MM.1S (cell line): ENCODE measurements at regions not wholly inside any gene's neighbourhood (a gene's known extent, or its start where the extent isn't known, plus 50 kb on each side); places are given as distances from the start of the nearest gene placed in this dataset.

Experiments used
- DNase-seq: peaks from one replicate; pipeline ENCODE4 v3.0.0-alpha.2; 2015
- H2AFZ ChIP-seq: fragments of 300-600 bp; sonication (generic); 2 replicates; pipeline ENCODE4 v1.6.0; 2016; ENCODE audit warnings: antibody characterized with exemption, low read length
- H3F3A ChIP-seq: fragments of 300-600 bp; sonication (generic); 2 replicates; pipeline ENCODE4 v1.6.1; 2016; ENCODE audit warnings: mild to moderate bottlenecking, antibody characterized with exemption, low read length, moderate library complexity, mixed read lengths; ENCODE audit not compliant: insufficient read depth
- H3K27ac ChIP-seq: fragments of 300-600 bp; sonication (generic); 2 replicates; pipeline ENCODE4 v1.5.1; 2016; ENCODE audit warnings: mild to moderate bottlenecking, low read length
- H3K27me3 ChIP-seq: fragments of 300-600 bp; sonication (generic); replicated peaks from 2 replicates; pipeline ENCODE4 v1.6.0; 2016; ENCODE audit warnings: low read length; ENCODE audit not compliant: insufficient read depth
- H3K36me3 ChIP-seq: fragments of 300-600 bp; sonication (generic); replicated peaks from 2 replicates; pipeline ENCODE4 v1.6.1; 2016; ENCODE audit warnings: mild to moderate bottlenecking, low read length, mixed read lengths; ENCODE audit not compliant: insufficient read depth
- H3K4me1 ChIP-seq: fragments of 300-600 bp; sonication (generic); 2 replicates; pipeline ENCODE4 v1.6.1; 2016; ENCODE audit warnings: low read length, mixed read lengths
- H3K4me2 ChIP-seq: fragments of 300-600 bp; sonication (generic); 2 replicates; pipeline ENCODE4 v1.6.0; 2016; ENCODE audit warnings: low read depth, low read length
- H3K4me3 ChIP-seq: fragments of 300-600 bp; sonication (generic); 2 replicates; pipeline ENCODE4 v1.5.1; 2016; ENCODE audit warnings: low read length, mixed read lengths
- H3K79me2 ChIP-seq: fragments of 300-600 bp; sonication (generic); 2 replicates; pipeline ENCODE4 v1.6.1; 2016; ENCODE audit warnings: mixed run types, low read length, mixed read lengths
- H3K9ac ChIP-seq: fragments of 300-600 bp; sonication (generic); 2 replicates; pipeline ENCODE4 v1.6.1; 2016; ENCODE audit warnings: low read length, mixed read lengths
- H3K9me2 ChIP-seq: fragments of 300-600 bp; sonication (generic); replicated peaks from 2 replicates; pipeline ENCODE4 v1.6.1; 2016; ENCODE audit warnings: mild to moderate bottlenecking, low read length, mixed read lengths; ENCODE audit not compliant: insufficient read depth
- H3K9me3 ChIP-seq: fragments of 300-600 bp; sonication (generic); replicated peaks from 2 replicates; pipeline ENCODE4 v1.6.1; 2016; ENCODE audit warnings: mild to moderate bottlenecking, low read length, mixed read lengths; ENCODE audit not compliant: insufficient read depth
- H4K20me1 ChIP-seq: fragments of 300-600 bp; sonication (generic); 2 replicates; pipeline ENCODE4 v1.6.1; 2016; ENCODE audit warnings: mild to moderate bottlenecking, low read length, moderate library complexity, mixed read lengths; ENCODE audit not compliant: insufficient read depth
- EZH2 ChIP-seq: fragments of 300-600 bp; sonication (generic); optimal IDR thresholded peaks from 2 replicates; pipeline ENCODE3; 2017; ENCODE audit warnings: low read depth, mild to moderate bottlenecking, antibody characterized with exemption, low read length, mixed read lengths
- EZH2phosphoT487 ChIP-seq: fragments of 300-600 bp; sonication (generic); IDR thresholded peaks from 2 replicates; pipeline ENCODE4 v1.6.1; 2018; ENCODE audit warnings: antibody characterized with exemption, low read length
- TF ChIP-seq, protein P1 (sequence below): fragments of 300-600 bp; sonication (generic); IDR thresholded peaks from 2 replicates; pipeline ENCODE4 v1.5.1; 2016; ENCODE audit warnings: antibody characterized with exemption, low read length, mixed read lengths

GRCh38 chr4:132299841-132300240 is 849.3 kb upstream of the PCDH10 start:
- Histone ChIP-seq H3K79me2 (no peaks in the 10 kb centered on the region), H3K9me3 (no peaks in the 10 kb centered on the region), H4K20me1 (no peaks in the 10 kb centered on the region), H3K4me1 (no peaks in the 10 kb centered on the region), H2AFZ (no peak overlapping the region), H3K9me2 (no peaks in the 10 kb centered on the region), H3K9ac (no peak overlapping the region), H3K4me3 (no peak overlapping the region), H3K36me3 (no peaks in the 10 kb centered on the region), H3K27me3 (no peaks in the 10 kb centered on the region), H3K27ac (no peak overlapping the region), H3F3A (no peaks in the 10 kb centered on the region), H3K4me2 (no peak overlapping the region)
- no peak for DNase-seq
- TF ChIP-seq EZH2phosphoT487 (no peak), EZH2 (no peak)
- TF ChIP-seq, protein P1, sequence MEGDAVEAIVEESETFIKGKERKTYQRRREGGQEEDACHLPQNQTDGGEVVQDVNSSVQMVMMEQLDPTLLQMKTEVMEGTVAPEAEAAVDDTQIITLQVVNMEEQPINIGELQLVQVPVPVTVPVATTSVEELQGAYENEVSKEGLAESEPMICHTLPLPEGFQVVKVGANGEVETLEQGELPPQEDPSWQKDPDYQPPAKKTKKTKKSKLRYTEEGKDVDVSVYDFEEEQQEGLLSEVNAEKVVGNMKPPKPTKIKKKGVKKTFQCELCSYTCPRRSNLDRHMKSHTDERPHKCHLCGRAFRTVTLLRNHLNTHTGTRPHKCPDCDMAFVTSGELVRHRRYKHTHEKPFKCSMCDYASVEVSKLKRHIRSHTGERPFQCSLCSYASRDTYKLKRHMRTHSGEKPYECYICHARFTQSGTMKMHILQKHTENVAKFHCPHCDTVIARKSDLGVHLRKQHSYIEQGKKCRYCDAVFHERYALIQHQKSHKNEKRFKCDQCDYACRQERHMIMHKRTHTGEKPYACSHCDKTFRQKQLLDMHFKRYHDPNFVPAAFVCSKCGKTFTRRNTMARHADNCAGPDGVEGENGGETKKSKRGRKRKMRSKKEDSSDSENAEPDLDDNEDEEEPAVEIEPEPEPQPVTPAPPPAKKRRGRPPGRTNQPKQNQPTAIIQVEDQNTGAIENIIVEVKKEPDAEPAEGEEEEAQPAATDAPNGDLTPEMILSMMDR = no peak

DNA sequence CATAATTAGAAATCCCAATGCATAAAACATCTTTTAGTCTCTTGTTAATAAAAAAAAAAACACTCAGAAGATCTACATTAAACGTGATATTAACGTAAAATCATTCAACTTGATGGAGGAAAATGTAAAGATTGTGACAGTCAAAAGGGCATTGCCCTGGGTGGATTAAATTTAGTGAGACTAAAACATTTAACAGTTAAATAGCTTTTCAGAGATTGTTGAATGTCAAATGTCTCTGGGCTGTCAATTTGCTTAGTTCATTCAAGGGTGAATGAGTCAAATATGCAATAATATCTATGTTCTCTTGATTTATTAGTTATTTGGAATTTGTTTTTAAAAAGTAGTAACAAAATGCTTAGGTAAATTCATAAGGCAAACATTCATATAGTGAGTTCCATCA is 836.6 kb upstream of the PCDH10 start:
- Histone ChIP-seq H3K36me3 (no peaks in the 10 kb centered on the region), H3K9ac (no peak overlapping the region), H3K9me2 (no peaks in the 10 kb centered on the region), H2AFZ (no peak overlapping the region), H3K9me3 (no peaks in the 10 kb centered on the region), H3K4me1 (no peaks in the 10 kb centered on the region), H3K27ac (no peak overlapping the region), H3K4me2 (no peak overlapping the region), H3K4me3 (no peak overlapping the region), H3K27me3 (no peaks in the 10 kb centered on the region), H4K20me1 (no peaks in the 10 kb centered on the region), H3K79me2 (no peaks in the 10 kb centered on the region), H3F3A (no peaks in the 10 kb centered on the region)
- no peak for TF ChIP-seq EZH2phosphoT487
- no peak for TF ChIP-seq EZH2
- TF ChIP-seq, protein P1 = no peak
- no peak for DNase-seq

DNA sequence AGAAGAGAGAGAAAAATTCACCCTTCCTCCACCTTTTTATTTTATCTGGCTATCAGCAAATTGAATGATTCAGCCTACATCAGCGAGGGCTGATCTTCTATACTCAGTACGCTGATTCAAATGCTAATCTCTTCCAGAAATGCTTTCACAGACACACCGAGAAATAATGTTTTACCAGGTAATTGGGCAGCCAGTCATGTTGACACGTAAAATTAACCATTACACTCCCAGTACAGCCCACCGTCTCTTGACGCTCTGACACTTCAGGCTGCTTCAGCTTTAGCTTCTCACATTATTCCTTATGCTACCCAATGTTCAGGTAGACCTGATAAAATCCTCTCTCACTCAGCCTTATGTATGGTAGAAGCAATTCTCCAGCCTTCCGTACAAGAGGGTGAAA is 835.2 kb upstream of the PCDH10 start:
- no peak overlapping the region for H3K4me2 ChIP-seq
- no peaks in the 10 kb centered on the region for H3K36me3 ChIP-seq
- H3K27me3 ChIP-seq = no peaks in the 10 kb centered on the region
- H4K20me1 ChIP-seq = no peaks in the 10 kb centered on the region
- H3F3A ChIP-seq = no peaks in the 10 kb centered on the region
- DNase-seq = no peak
- no peak overlapping the region for H3K9ac ChIP-seq
- no peak overlapping the region for H3K27ac ChIP-seq
- no peaks in the 10 kb centered on the region for H3K9me2 ChIP-seq
- H3K4me1 ChIP-seq = no peaks in the 10 kb centered on the region
- H3K9me3 ChIP-seq = no peaks in the 10 kb centered on the region
- TF ChIP-seq EZH2phosphoT487 (no peak), EZH2 (no peak)
- TF ChIP-seq, protein P1 = no peak
- no peaks in the 10 kb centered on the region for H3K79me2 ChIP-seq
- no peak overlapping the region for H2AFZ ChIP-seq
- H3K4me3 ChIP-seq = no peak overlapping the region

GRCh38 chr4:132316738-132317137 is 832.4 kb upstream of the PCDH10 start:
- H3K27me3 ChIP-seq = no peaks in the 10 kb centered on the region
- no peak overlapping the region for H3K4me3 ChIP-seq
- no peaks in the 10 kb centered on the region for H3K9me2 ChIP-seq
- no peak overlapping the region for H2AFZ ChIP-seq
- no peaks in the 10 kb centered on the region for H3K36me3 ChIP-seq
- H3K9me3 ChIP-seq = no peaks in the 10 kb centered on the region
- no peaks in the 10 kb centered on the region for H3F3A ChIP-seq
- no peaks in the 10 kb centered on the region for H3K79me2 ChIP-seq
- H4K20me1 ChIP-seq = no peaks in the 10 kb centered on the region
- H3K27ac ChIP-seq = no peak overlapping the region
- no peaks in the 10 kb centered on the region for H3K4me1 ChIP-seq
- no peak for TF ChIP-seq EZH2
- TF ChIP-seq EZH2phosphoT487 = no peak
- TF ChIP-seq, protein P1 = no peak
- DNase-seq = no peak
- no peak overlapping the region for H3K4me2 ChIP-seq
- H3K9ac ChIP-seq = no peak overlapping the region
